Mesothelial cell of epicardium (in vitro differentiated cells): ENCODE measurements at regions not wholly inside any gene's neighbourhood (a gene's known extent, or its start where the extent isn't known, plus 50 kb on each side); places are given as distances from the start of the nearest gene placed in this dataset.

Experiments used
- DNase-seq, 2 experiments: peaks; one replicate each; pipeline ENCODE4 v3.0.0; 2021; ENCODE audit warnings: low spot score in 2 of 2; ENCODE audit not compliant: unreplicated experiment in 2 of 2
- H3K27ac Mint-ChIP-seq: 2 replicates; pipeline ENCODE4 v1.8.0; 2021; ENCODE audit warnings: mixed read lengths
- H3K27me3 Mint-ChIP-seq: 2 replicates; pipeline ENCODE4 v1.8.0; 2021; ENCODE audit warnings: low read depth, mixed read lengths
- H3K36me3 Mint-ChIP-seq: 2 replicates; pipeline ENCODE4 v1.8.0; 2021; ENCODE audit warnings: mixed read lengths
- H3K4me1 Mint-ChIP-seq: 2 replicates; pipeline ENCODE4 v1.8.0; 2021; ENCODE audit warnings: mixed read lengths
- H3K4me3 Mint-ChIP-seq: 2 replicates; pipeline ENCODE4 v1.8.0; 2021; ENCODE audit warnings: mild to moderate bottlenecking, moderate library complexity, mixed read lengths
- H3K9me3 Mint-ChIP-seq: 2 replicates; pipeline ENCODE4 v1.8.0; 2021; ENCODE audit warnings: mixed read lengths
- CTCF ChIP-seq: fragments of 200-600 bp; sonication (generic); IDR thresholded peaks from one replicate; pipeline ENCODE4 v1.5.0; 2021; ENCODE audit warnings: antibody characterized with exemption; ENCODE audit not compliant: unreplicated experiment

- H3K27ac Mint-ChIP-seq, result no peak overlapping the region
- H3K4me1 Mint-ChIP-seq, result peaks cover 19% of the 10 kb centered on the region
- no peaks in the 10 kb centered on the region for H3K27me3 Mint-ChIP-seq
- peaks cover 4% of the 10 kb centered on the region for H3K9me3 Mint-ChIP-seq
- TF ChIP-seq CTCF, result no peak
- H3K36me3 Mint-ChIP-seq, result no peaks in the 10 kb centered on the region
- no peak overlapping the region for H3K4me3 Mint-ChIP-seq
- DNase-seq, result no peak
Measured at GRCh38 chr15:39153716-39154115, 427.2 kb upstream of the THBS1 start.

DNA sequence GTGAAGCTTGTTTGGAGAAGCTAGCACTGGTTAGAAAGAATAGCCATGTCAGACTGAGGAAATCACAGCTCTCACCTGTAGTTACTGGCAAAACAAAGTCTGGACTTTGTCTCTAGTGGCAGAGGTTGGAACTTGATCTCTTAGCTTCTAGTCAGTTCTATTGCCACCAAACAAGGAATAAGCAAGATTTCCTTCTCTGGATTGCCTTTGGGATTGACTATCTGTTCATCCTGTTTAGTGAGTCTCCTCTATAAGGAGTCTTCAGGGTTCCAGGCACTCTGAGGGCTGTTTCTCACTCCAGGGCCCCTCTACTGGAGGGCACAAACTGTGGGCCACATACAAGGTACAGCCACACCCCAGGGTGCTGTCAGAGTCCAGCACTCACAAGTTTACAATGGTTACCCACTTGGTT is 426.6 kb upstream of the THBS1 start:
- Mint-ChIP-seq H3K9me3 (no peaks in the 10 kb centered on the region), H3K4me1 (peaks cover 19% of the 10 kb centered on the region), H3K27me3 (no peaks in the 10 kb centered on the region), H3K36me3 (no peaks in the 10 kb centered on the region), H3K27ac (no peak overlapping the region), H3K4me3 (no peak overlapping the region)
- TF ChIP-seq CTCF, result no peak
- DNase-seq, result no peak

DNA sequence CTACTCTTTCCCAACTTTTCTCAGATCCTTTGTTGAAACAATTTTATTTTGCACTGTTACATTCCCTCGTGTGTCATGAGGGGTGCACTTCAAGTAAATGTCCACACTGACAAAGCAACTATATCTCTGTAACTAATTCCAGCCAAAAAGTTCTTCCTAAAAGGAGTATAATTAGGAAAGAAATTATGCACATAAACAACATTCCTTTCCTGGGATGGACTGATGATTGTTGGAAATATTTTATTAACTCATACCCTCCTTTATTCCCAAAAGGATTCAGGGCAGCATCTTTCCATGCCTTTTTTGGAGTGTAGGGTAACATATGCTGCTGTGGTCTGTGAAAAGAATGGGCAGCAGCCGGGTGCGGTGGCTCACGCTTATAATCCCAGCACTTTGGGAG is 426.1 kb upstream of the THBS1 start:
- no peak overlapping the region for H3K27ac Mint-ChIP-seq
- no peaks in the 10 kb centered on the region for H3K9me3 Mint-ChIP-seq
- no peaks in the 10 kb centered on the region for H3K36me3 Mint-ChIP-seq
- DNase-seq, result no peak
- no peak overlapping the region for H3K4me3 Mint-ChIP-seq
- no peaks in the 10 kb centered on the region for H3K27me3 Mint-ChIP-seq
- peaks cover 21% of the 10 kb centered on the region for H3K4me1 Mint-ChIP-seq
- no peak for TF ChIP-seq CTCF

GRCh38 chr15:39156166-39156565 is 424.7 kb upstream of the THBS1 start:
- no peak for TF ChIP-seq CTCF
- H3K9me3 Mint-ChIP-seq, result no peaks in the 10 kb centered on the region
- no peak overlapping the region for H3K27ac Mint-ChIP-seq
- DNase-seq, result no peak
- no peaks in the 10 kb centered on the region for H3K36me3 Mint-ChIP-seq
- no peak overlapping the region for H3K4me3 Mint-ChIP-seq
- H3K4me1 Mint-ChIP-seq, result peaks cover 24% of the 10 kb centered on the region
- no peaks in the 10 kb centered on the region for H3K27me3 Mint-ChIP-seq

DNA sequence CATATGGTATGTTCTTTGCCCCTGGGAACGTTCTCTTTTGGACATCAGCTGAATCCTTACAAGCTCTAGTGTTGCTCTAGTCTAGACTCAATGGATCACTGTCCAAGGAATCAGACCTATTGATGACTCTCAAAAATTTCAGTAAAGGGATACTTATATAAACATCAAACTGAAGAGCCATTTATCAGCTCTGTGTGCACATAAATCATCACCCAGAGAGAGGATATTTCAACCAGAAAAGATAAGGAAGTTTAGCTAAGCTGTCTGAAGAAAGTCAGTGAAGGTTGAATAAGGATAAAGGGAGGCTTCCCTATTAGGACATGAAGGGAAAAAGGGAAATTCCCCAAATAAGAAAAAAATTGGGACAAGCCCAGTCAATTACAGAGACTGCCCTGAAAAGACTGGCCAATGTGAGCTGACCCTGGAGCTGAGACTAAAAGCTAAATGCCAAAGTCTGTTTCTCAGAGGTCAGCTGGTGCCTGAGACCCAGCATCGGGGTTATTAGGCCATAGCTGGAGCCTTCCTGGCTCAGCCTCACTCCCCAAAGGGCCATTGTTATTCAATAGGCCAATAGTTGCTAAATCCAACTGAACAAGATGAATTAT is 424.1 kb upstream of the THBS1 start:
- TF ChIP-seq CTCF, result no peak
- Mint-ChIP-seq H3K36me3 (peaks cover 2% of the 10 kb centered on the region), H3K9me3 (peaks cover 4% of the 10 kb centered on the region), H3K4me3 (no peak overlapping the region), H3K27ac (no peak overlapping the region), H3K27me3 (no peaks in the 10 kb centered on the region), H3K4me1 (peaks cover 24% of the 10 kb centered on the region)
- no peak for DNase-seq

DNA sequence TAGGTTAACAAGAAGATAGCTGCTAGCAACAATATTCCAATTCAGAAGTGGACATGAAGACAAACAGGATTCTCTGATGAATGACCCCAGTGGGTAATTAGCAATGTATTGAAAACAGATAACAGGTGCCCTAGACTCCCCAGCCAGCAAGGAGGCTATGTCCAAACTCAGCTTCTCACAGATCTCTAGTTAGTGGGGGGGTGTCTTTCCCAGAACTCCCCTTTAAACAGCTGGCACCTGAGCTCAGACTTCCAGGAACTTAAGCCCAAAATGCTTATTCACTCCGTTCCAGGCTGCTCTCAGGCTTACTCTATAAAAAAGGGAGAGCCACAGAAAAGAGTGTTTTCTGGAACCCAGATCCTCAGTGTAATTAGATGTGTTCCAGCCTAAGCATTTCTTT is 423.0 kb upstream of the THBS1 start:
- Mint-ChIP-seq H3K36me3 (peaks cover 11% of the 10 kb centered on the region), H3K4me1 (peaks cover 24% of the 10 kb centered on the region), H3K27me3 (no peaks in the 10 kb centered on the region), H3K4me3 (no peak overlapping the region), H3K27ac (no peak overlapping the region), H3K9me3 (peaks cover 15% of the 10 kb centered on the region)
- TF ChIP-seq CTCF, result no peak
- DNase-seq, result no peak
